ENCODE measurements at regions not wholly inside any gene's neighbourhood (a gene's known extent, or its start where the extent isn't known, plus 50 kb on each side); places are given as distances from the start of the nearest gene placed in this dataset.
A peak's percentile ranks its signal among the peaks of the same experiment; 100 is the strongest.

GRCh38 chr18:11494107-11494506 lies 115.3 kb upstream of the SLC35G4 start:
- no peak for DNase-seq
- Histone ChIP-seq H3K36me3 (ENCODE audit: control insufficient read depth in 4 of 4, insufficient read depth in 4 of 4, low read length in 4 of 4) (no peaks in the 10 kb centered on the region), H3K9ac (ENCODE audit: insufficient read depth in 1 of 2, low read length in 2 of 2) (no peak overlapping the region), H3K27ac (ENCODE audit: low read depth in 1 of 2, low read length in 1 of 2) (no peak overlapping the region), H3K27me3 (ENCODE audit: control insufficient read depth in 3 of 3, insufficient read depth in 3 of 3, low read length in 2 of 3) (no peaks in the 10 kb centered on the region), H3K9me3 (ENCODE audit: control insufficient read depth in 4 of 4, insufficient read depth in 3 of 4, low read length in 3 of 4) (no peaks in the 10 kb centered on the region), H3K4me3 (no peak overlapping the region), H3K4me1 (ENCODE audit: control insufficient read depth in 5 of 5, insufficient read depth in 5 of 5, low read length in 5 of 5) (peaks cover 0 to 7% (median 0%) of the 10 kb centered on the region in 5 donors)
- no peak for ATAC-seq (ENCODE audit: insufficient read depth, low FRiP score)
- no peak for TF ChIP-seq CTCF (IDR thresholded peaks at IDR 0.05; ENCODE audit: control extremely low read depth, extremely low read depth)

GRCh38 chr18:11489266-11489899 lies 120.0 kb upstream of the SLC35G4 start:
- no peak overlapping the region for H3K4me3 ChIP-seq
- H3K4me1 ChIP-seq (ENCODE audit: control insufficient read depth in 5 of 5, insufficient read depth in 5 of 5, low read length in 5 of 5): peaks cover 0 to 2% (median 0%) of the 10 kb centered on the region in 5 donors
- TF ChIP-seq CTCF (IDR thresholded peaks at IDR 0.05; ENCODE audit: control extremely low read depth, extremely low read depth): no peak
- peaks cover 0 to 2% (median 0%) of the 10 kb centered on the region in 4 donors for H3K9me3 ChIP-seq (ENCODE audit: control insufficient read depth in 4 of 4, insufficient read depth in 3 of 4, low read length in 3 of 4)
- no peak overlapping the region for H3K27ac ChIP-seq (ENCODE audit: low read depth in 1 of 2, low read length in 1 of 2)
- ATAC-seq (ENCODE audit: insufficient read depth, low FRiP score): no peak
- no peaks in the 10 kb centered on the region for H3K36me3 ChIP-seq (ENCODE audit: control insufficient read depth in 4 of 4, insufficient read depth in 4 of 4, low read length in 4 of 4)
- no peaks in the 10 kb centered on the region for H3K27me3 ChIP-seq (ENCODE audit: control insufficient read depth in 3 of 3, insufficient read depth in 3 of 3, low read length in 2 of 3)
- no peak for DNase-seq
- WGBS, 2 donors: 85 to 91% methylated on average over 4 of the region's 4 CpGs
- no peak overlapping the region for H3K9ac ChIP-seq (ENCODE audit: insufficient read depth in 1 of 2, low read length in 2 of 2)

- no peak overlapping the region for H3K27ac ChIP-seq (ENCODE audit: low read depth in 1 of 2, low read length in 1 of 2)
- no peak overlapping the region for H3K4me3 ChIP-seq
- ATAC-seq (ENCODE audit: insufficient read depth, low FRiP score) (no peak), DNase-seq (peak in 2 of 3 donors; percentile 19 to 34)
- TF ChIP-seq CTCF (IDR thresholded peaks at IDR 0.05; ENCODE audit: control extremely low read depth, extremely low read depth): no peak
- WGBS, 2 donors: 58 to 73% methylated on average over 3 of the region's 3 CpGs
- H3K36me3 ChIP-seq (ENCODE audit: control insufficient read depth in 4 of 4, insufficient read depth in 4 of 4, low read length in 4 of 4): no peaks in the 10 kb centered on the region
- no peak overlapping the region for H3K9ac ChIP-seq (ENCODE audit: insufficient read depth in 1 of 2, low read length in 2 of 2)
- no peaks in the 10 kb centered on the region for H3K4me1 ChIP-seq (ENCODE audit: control insufficient read depth in 5 of 5, insufficient read depth in 5 of 5, low read length in 5 of 5)
- H3K9me3 ChIP-seq (ENCODE audit: control insufficient read depth in 4 of 4, insufficient read depth in 3 of 4, low read length in 3 of 4): peaks cover 0 to 2% (median 0%) of the 10 kb centered on the region in 4 donors
- H3K27me3 ChIP-seq (ENCODE audit: control insufficient read depth in 3 of 3, insufficient read depth in 3 of 3, low read length in 2 of 3): no peaks in the 10 kb centered on the region
These were observed 121.2 kb upstream of the SLC35G4 start for GRCh38 chr18:11488175-11488574.

GRCh38 chr18:11487390-11487789 lies 122.0 kb upstream of the SLC35G4 start:
- Histone ChIP-seq H3K27ac (ENCODE audit: low read depth in 1 of 2, low read length in 1 of 2) (no peak overlapping the region), H3K9me3 (ENCODE audit: control insufficient read depth in 4 of 4, insufficient read depth in 3 of 4, low read length in 3 of 4) (peaks cover 0 to 2% (median 0%) of the 10 kb centered on the region in 4 donors), H3K36me3 (ENCODE audit: control insufficient read depth in 4 of 4, insufficient read depth in 4 of 4, low read length in 4 of 4) (no peaks in the 10 kb centered on the region), H3K4me1 (ENCODE audit: control insufficient read depth in 5 of 5, insufficient read depth in 5 of 5, low read length in 5 of 5) (no peaks in the 10 kb centered on the region), H3K27me3 (ENCODE audit: control insufficient read depth in 3 of 3, insufficient read depth in 3 of 3, low read length in 2 of 3) (no peaks in the 10 kb centered on the region), H3K9ac (ENCODE audit: insufficient read depth in 1 of 2, low read length in 2 of 2) (no peak overlapping the region), H3K4me3 (no peak overlapping the region)
- no peak for TF ChIP-seq CTCF (IDR thresholded peaks at IDR 0.05; ENCODE audit: control extremely low read depth, extremely low read depth)
- no peak for ATAC-seq (ENCODE audit: insufficient read depth, low FRiP score)
- no peak for DNase-seq
- WGBS, 2 donors: 91 to 96% methylated on average over 1 of the region's 1 CpG
